ENCODE measurements at regions not wholly inside any gene's neighbourhood (a gene's known extent, or its start where the extent isn't known, plus 50 kb on each side); places are given as distances from the start of the nearest gene placed in this dataset.

DNA sequence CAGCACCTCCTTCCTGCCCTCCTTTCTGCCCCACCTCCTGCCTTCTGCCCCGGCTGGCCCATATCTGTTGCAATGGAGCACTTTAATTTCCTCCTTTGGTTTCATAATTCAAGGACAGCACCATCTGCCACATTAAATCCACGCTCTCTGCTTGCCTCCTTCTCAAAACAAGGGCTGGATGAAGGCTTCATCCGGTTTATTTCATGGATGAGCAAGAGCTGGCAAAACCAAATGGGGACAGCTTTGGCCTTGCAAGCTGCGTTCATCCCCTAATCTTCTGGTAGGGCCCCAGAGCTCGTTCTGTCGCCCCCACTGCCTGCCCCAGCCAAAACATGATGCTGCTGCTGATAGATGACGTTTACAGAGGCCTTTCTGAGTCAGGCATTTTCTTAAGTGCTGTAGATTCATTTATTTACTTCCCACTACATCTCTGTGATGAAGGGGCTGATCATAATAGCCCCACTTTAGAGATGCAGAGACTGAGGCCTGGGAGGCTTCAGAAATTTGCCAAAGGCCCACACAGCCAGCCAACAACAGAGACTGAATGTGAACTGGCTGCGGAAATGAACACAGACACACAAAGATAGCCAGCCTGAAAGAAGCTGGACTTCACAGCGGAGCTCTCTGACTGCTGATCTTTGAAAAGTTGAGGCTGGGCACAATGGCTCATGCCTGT, 115.6 kb upstream of the CPEB4 start:
- no peaks in the 10 kb centered on the region for H3K9me3 ChIP-seq (ENCODE audit: low read depth)
- no peak overlapping the region for H3K4me3 ChIP-seq
- peaks cover under 1% of the 10 kb centered on the region for H3K4me1 ChIP-seq (ENCODE audit: insufficient read depth)
- H3K9me2 ChIP-seq (replicated peaks; ENCODE audit: insufficient read depth), result no peaks in the 10 kb centered on the region
- no peaks in the 10 kb centered on the region for H3K36me3 ChIP-seq (replicated peaks; ENCODE audit: insufficient read depth, low read depth)
- DNase-seq (ENCODE audit: low spot score), result no peak
- 80% methylated on average over 9 of the region's 9 CpGs for WGBS (ENCODE audit: low lambda C conversion rate, missing lambda C conversion rate)
- no peaks in the 10 kb centered on the region for H3K27me3 ChIP-seq
- no peaks in the 10 kb centered on the region for H3K79me2 ChIP-seq
- H3K4me2 ChIP-seq, result no peak overlapping the region
- H2AFZ ChIP-seq, result no peak overlapping the region
- TF ChIP-seq, protein P1, sequence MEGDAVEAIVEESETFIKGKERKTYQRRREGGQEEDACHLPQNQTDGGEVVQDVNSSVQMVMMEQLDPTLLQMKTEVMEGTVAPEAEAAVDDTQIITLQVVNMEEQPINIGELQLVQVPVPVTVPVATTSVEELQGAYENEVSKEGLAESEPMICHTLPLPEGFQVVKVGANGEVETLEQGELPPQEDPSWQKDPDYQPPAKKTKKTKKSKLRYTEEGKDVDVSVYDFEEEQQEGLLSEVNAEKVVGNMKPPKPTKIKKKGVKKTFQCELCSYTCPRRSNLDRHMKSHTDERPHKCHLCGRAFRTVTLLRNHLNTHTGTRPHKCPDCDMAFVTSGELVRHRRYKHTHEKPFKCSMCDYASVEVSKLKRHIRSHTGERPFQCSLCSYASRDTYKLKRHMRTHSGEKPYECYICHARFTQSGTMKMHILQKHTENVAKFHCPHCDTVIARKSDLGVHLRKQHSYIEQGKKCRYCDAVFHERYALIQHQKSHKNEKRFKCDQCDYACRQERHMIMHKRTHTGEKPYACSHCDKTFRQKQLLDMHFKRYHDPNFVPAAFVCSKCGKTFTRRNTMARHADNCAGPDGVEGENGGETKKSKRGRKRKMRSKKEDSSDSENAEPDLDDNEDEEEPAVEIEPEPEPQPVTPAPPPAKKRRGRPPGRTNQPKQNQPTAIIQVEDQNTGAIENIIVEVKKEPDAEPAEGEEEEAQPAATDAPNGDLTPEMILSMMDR (IDR thresholded peaks at IDR 0.05; ENCODE audit: poor library complexity), result no peak
- TF ChIP-seq EZH2 (IDR thresholded peaks at IDR 0.05; ENCODE audit: borderline replicate concordance), result no peak
- TF ChIP-seq EZH2phosphoT487 (IDR thresholded peaks at IDR 0.05; ENCODE audit: low read depth, severe bottlenecking, unreplicated experiment), result no peak
- no peaks in the 10 kb centered on the region for H4K20me1 ChIP-seq (ENCODE audit: insufficient read depth, poor library complexity, severe bottlenecking)
- peak overlapping the region; percentile 83 for H3K27ac ChIP-seq

DNA sequence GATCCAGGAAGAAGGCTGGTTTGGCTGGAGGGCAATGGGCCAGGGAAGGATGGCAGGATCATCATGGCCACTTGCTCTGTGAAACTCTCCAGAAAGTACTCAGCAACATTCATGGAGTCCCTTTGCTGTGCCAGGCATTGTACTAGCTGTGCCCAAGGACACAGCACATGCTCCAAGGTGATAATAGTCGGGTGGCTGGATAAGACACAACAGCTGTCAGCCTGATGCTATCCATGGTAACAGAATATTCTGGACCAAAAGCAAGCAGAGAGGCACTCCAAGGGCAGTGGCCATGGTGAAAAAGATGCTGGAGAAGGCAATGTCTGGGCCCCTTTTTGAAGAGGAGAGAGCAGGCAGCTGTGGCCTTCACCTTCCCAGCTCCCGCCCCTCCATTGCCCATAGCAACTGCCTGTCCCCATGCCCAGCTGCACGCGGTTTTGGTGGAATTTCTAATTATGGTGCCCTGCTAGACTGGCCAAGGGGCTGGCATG, 113.8 kb upstream of the CPEB4 start:
- WGBS (ENCODE audit: low lambda C conversion rate, missing lambda C conversion rate), result 86% methylated on average over 4 of the region's 4 CpGs
- H3K79me2 ChIP-seq, result no peaks in the 10 kb centered on the region
- no peaks in the 10 kb centered on the region for H3K36me3 ChIP-seq (replicated peaks; ENCODE audit: insufficient read depth, low read depth)
- no peaks in the 10 kb centered on the region for H3K27me3 ChIP-seq
- TF ChIP-seq, protein P1 (IDR thresholded peaks at IDR 0.05; ENCODE audit: poor library complexity), result no peak
- TF ChIP-seq EZH2 (IDR thresholded peaks at IDR 0.05; ENCODE audit: borderline replicate concordance), result no peak
- TF ChIP-seq EZH2phosphoT487 (IDR thresholded peaks at IDR 0.05; ENCODE audit: low read depth, severe bottlenecking, unreplicated experiment), result no peak
- no peak overlapping the region for H3K4me2 ChIP-seq
- DNase-seq (ENCODE audit: low spot score), result no peak
- H3K4me1 ChIP-seq (ENCODE audit: insufficient read depth), result no peaks in the 10 kb centered on the region
- no peak overlapping the region for H3K27ac ChIP-seq
- H3K4me3 ChIP-seq, result no peak overlapping the region
- H3K9me2 ChIP-seq (replicated peaks; ENCODE audit: insufficient read depth), result no peaks in the 10 kb centered on the region
- no peak overlapping the region for H2AFZ ChIP-seq
- no peaks in the 10 kb centered on the region for H4K20me1 ChIP-seq (ENCODE audit: insufficient read depth, poor library complexity, severe bottlenecking)
- no peaks in the 10 kb centered on the region for H3K9me3 ChIP-seq (ENCODE audit: low read depth)

DNA sequence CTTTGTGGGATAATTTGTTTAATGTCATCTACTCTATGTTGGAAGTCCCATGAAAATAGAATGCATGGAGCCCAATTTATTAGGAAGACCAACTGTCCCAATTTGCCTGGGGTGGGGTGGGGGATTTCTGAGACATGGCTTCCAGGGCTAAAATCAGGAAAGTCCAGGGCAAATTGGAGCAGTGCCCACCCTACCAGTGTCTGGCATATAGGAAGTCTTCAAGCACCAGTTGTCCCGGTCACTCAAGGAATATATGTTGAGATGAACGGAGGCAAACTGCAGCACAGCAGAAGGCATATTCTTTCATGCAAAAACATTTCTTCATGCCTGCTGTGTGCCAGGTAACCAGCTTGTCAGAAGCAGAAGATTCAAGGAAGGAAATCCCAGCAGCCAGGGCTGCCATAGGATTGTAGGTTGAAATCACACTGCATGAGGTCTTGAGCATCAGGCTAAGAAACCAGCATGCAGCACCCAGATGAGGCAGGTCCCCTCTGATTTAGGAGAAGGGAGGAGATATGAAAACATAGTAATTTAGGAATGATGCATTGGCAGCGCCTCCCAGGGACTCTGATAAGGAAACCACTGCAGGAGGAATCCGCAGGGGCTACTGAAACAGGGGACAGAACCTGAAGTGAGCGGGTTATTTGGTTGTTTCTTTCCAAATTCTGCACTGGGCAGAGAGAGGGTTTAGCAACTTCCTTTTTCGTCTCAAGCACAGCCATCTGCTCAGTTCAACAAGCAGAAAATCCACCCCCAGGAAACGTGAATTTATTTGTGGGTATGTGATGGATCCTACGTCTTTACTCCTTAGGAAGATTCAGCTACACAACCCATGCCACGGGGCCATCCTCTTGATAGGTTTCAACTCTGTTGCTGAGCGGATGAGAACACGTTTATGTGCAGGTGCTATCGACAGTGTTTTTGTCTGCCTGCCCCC, 112.6 kb upstream of the CPEB4 start:
- TF ChIP-seq EZH2 (IDR thresholded peaks at IDR 0.05; ENCODE audit: borderline replicate concordance) (no peak), EZH2phosphoT487 (IDR thresholded peaks at IDR 0.05; ENCODE audit: low read depth, severe bottlenecking, unreplicated experiment) (no peak)
- TF ChIP-seq, protein P1 (IDR thresholded peaks at IDR 0.05; ENCODE audit: poor library complexity), result no peak

More for the DNA sequence above, 112.6 kb upstream of the CPEB4 start:
- H3K4me2 ChIP-seq, result no peak overlapping the region
- no peaks in the 10 kb centered on the region for H3K36me3 ChIP-seq (replicated peaks; ENCODE audit: insufficient read depth, low read depth)
- H3K4me1 ChIP-seq (ENCODE audit: insufficient read depth), result no peaks in the 10 kb centered on the region
- 93% methylated on average over 12 of the region's 12 CpGs for WGBS (ENCODE audit: low lambda C conversion rate, missing lambda C conversion rate)
- H3K9me2 ChIP-seq (replicated peaks; ENCODE audit: insufficient read depth), result no peaks in the 10 kb centered on the region
- H2AFZ ChIP-seq, result no peak overlapping the region
- H3K9me3 ChIP-seq (ENCODE audit: low read depth), result no peaks in the 10 kb centered on the region
- DNase-seq (ENCODE audit: low spot score), result no peak
- no peak overlapping the region for H3K27ac ChIP-seq
- H3K79me2 ChIP-seq, result no peaks in the 10 kb centered on the region
- no peak overlapping the region for H3K4me3 ChIP-seq
- H4K20me1 ChIP-seq (ENCODE audit: insufficient read depth, poor library complexity, severe bottlenecking), result no peaks in the 10 kb centered on the region
- H3K27me3 ChIP-seq, result no peaks in the 10 kb centered on the region

All from hepatocyte (in vitro differentiated cells).